LHCN-M2 (cell line): ENCODE measurements at regions not wholly inside any gene's neighbourhood (a gene's known extent, or its start where the extent isn't known, plus 50 kb on each side); places are given as distances from the start of the nearest gene placed in this dataset.

ENCODE experiments used
- DNase-seq: peaks from one replicate; pipeline ENCODE4 v3.0.0-alpha.2; 2012; ENCODE audit warnings: low read depth

DNA sequence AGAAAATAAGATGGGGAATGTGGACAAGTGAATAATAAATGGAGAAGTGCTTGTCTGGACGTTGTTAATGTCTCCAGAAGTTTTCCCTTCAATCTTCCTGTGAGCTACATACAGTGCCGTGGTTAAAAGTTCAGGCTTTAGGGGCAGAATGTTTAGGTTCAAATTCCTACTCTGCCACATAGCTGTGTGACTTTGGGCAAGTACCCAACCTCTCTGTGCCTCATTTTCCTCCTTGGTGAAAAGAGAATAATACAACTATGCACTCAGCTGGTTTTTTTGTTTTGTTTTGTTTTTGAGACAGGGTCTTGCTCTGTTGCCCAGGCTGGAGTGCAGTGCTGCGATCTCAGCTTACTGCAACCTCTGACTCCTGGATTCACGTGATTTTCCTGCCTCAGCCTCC is 143.5 kb downstream of the CHIC2 start:
- DNase-seq = no peak

DNA sequence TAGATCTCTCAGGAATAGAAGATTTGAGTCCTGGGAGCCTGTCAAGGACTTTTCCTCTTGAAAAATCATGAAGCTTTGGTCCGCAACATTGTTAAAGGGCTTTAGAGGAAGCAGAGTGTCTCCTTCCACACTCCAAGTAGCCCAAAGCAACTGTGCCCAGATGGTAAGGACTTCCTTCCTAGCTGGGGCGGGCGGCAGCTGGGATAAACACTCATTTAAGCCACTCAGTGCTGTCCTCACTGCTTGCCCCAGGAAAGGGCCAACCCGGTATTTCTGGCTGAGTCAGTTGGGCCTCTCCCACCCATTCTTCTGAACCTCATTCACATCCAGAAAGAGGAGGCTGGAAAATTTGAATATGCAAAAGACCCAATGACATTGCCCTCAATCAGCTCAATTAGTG is 144.3 kb downstream of the CHIC2 start:
- DNase-seq = no peak

GRCh38 chr4:53919535-53919934 is 144.9 kb downstream of the CHIC2 start:
- DNase-seq = no peak

DNA sequence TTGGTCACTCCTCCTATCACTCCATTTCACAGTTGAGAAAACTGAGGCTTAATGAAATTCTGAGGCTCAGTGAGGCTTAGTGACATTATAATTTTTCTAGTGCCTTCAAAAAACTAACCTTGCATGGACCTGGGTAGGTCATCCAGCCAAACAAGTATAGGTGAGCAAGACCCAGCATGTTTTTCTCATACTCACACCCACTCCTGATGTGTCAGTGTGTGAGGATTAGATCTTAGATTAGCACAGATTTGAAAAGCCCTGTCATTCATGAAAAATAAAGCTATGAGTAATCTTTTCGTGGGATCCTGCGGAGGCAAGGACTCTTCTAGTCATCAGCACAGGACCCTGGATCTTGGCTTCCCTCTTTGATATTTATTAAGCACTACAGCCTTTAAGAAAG is 146.7 kb downstream of the CHIC2 start:
- DNase-seq = no peak

DNA sequence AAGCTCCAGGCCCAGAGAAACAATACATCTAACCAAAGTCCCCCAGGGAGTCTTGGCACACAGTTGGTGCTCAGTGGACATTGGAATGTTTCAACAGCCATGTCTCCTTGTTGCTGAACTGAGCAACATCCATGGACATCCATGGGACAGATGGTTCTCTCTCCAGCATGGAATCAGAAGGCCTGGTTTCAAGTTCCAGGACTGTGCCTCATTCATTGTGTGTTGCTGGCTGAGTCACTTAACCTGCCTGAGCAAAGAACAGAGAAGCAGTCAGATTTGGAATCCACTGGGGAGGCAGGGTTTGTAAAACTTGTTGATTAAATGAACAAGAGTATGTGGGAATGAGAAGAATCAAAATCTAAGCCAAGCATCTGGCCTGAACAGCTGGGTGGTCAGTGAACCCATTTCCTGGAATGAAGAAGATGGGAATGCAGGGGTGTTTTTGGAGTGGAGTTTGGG is 147.9 kb downstream of the CHIC2 start:
- peak; percentile 74 for DNase-seq

DNA sequence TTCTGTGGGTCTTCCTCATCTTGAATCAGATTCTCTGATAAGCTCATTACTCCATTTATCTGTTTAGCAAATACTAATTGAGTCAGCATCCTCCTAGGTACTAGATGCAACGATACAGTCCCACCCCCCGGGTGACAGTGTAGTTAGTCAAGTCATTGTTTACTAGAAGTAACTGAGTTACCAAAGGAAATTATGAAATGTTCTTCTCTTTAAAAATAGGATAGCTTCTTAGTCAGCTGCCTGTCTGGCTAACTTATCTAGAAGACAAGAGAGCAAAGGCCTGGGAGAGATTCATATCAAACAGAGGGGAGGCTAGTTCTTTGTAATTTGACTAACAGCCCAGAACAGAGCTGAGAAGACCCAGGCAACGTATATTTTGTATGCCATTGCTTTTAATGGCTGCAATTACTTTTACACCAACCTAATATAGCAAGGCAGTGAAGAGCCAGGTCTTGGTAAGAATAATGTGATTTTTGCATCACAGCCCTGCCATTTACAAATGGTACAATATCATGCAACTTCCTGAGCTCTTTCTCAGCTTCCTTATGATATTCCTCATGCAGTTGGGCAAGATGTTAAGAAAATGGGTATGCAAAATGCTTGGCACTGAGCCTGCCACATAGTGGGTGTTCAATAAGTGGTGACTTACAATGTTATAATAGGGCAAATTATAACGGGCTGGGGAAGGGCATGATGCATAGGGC is 149.9 kb downstream of the CHIC2 start:
- DNase-seq = peak; percentile 87

DNA sequence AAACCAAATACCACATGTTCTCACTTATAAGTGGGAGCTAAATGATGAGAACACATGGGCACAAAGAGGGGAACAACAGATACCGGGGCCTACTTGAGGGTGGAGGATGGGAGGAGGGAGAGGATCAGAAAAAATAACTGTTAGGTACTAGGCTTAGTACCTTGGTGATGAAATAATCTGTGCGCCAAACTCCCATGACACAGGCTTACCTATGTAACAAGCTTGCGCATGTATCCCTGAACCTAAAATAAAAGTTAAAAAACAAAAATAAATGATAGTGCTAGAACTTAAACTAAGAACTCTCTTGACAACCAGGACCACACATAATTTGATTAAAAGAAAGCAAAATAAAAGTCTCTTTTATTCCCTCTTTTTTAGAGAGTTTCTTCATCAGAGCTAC is 150.6 kb downstream of the CHIC2 start:
- DNase-seq = no peak

DNA sequence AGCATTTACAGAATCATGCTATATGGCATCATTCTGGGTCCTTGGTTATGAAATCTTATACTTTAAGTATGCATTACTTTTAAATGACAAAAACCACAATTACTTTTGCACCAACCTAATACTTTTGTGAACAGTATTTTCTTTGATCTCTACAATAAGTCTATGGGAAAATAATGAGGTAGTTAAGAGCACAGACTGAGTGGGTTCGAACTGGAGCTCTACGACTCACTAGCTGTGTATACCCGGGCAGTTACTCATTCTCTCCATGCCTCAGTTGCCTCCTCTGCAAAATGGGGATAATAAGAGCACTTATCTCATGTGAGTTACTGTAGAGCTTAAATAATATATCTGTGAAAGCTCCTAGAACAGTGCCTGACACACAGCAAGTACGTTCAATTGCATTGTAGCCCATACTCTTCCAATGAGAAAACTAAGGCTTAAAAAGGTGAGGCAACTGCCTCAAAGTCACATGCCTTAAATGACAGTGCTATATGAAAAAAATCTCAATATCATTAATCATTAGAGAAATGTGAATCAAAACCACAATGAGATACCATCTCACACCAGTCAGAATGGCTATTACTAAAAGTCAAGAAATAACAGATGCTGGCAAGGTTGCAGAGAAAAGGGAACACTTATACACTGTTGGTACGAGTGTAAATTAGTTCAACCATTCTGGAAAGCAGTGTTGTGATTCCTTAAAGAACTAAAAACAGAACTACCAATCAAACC is 151.5 kb downstream of the CHIC2 start:
- DNase-seq = no peak

GRCh38 chr4:53908661-53909078 is 155.7 kb downstream of the CHIC2 start:
- DNase-seq = peak; percentile 92

DNA sequence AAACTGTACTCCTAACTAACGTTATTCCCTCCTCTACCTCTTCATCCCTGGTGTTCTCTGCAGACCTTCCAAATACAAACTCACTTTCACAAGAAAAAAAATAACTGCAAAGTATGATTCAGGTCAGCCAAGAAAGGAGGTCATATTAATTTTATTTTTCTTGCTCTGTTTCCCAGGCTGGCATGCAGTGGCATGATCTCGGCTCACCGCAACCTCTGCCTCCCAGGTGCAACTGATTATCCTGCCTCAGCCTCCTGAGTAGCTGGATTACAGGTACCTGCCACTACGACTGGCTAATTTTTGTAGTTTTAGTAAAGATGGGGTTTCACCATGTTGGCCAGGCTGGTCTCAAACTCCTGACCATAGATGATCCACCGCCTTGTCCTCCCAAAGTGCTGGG is 156.6 kb downstream of the CHIC2 start:
- no peak for DNase-seq

- no peak for DNase-seq
Measured at GRCh38 chr4:53906606-53907190, 157.7 kb downstream of the CHIC2 start.

- peak; percentile 68 for DNase-seq
Measured at GRCh38 chr4:53905941-53906377, 158.4 kb downstream of the CHIC2 start.

- no peak for DNase-seq
Measured at GRCh38 chr4:53905276-53905940, 159.0 kb downstream of the CHIC2 start.

DNA sequence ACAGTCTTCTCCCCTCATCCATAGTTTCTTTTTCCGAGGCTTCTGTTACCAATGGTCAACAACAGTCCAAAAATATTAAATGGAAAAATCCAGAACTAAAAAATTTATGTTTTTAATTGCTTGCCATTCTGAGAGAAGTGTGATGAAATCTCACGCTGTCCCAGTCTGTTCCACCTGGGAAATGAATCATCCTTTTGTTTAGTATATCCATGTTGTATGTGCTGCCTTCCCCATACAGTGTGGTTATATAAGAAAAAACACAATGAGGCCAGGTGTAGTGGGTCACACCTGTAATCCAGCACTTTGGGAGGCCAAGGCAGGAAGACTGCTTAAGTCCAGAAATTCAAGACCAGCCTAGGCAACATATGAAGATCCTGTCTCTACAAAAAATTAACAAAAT is 161.6 kb downstream of the CHIC2 start:
- no peak for DNase-seq

GRCh38 chr4:53900271-53900649 is 164.1 kb downstream of the CHIC2 start:
- no peak for DNase-seq

DNA sequence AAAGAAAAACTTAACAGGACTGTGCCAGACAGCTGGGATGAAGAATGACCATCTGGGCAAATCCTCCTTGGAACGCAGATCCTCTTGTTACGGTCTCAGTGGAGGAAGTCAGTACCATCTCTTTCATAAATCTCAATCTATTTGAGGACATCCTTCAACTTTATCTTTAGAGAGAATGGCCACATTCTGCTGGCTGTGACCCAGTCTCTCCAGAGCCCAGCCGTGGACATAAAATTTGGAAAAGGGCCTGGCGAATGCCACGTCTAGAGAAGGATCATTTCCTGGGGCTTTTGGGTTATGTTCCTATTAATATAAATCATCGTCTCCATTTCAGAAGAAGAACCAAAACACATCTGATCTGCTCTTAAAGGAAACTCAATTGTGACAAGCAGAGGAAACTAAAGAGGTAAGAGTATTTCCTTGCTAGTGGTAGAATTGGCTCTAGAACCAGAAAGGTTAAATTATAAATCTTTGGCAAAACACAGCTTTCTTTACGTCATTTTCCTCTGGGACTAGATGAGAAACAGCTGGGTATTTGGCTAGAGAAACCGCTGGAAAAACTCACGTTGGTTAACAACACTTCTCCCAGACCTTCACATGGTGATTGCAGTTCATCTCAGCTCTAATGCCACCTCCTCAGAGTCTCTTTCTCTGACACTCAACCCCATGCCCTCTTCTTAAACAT is 164.7 kb downstream of the CHIC2 start:
- peak; percentile 76 for DNase-seq

DNA sequence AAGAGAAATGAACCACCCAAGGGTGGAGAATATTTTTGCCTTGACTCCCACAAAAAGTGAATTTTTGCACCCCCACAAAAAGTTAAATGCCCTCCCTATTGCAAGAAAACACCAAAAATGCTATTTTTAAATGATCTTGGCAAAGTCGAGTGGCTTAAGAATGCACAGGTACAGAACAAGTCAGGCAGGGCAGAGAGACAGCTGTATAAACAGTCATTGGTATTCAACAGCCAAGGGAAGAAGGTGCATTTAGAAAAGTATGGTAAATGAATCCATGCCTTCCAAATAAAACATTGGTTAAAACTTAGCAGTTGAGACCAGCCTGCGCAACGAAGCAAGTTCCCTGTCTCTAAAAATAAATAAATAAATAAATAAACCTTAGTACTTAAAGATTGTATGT is 169.3 kb downstream of the CHIC2 start:
- DNase-seq = no peak

GRCh38 chr4:53890461-53890860 is 173.9 kb downstream of the CHIC2 start:
- no peak for DNase-seq

GRCh38 chr4:53889326-53890055 is 174.9 kb downstream of the CHIC2 start:
- no peak for DNase-seq

- DNase-seq = no peak
Measured at GRCh38 chr4:53886090-53886489, 178.3 kb downstream of the CHIC2 start.

GRCh38 chr4:53885668-53886067 is 178.7 kb downstream of the CHIC2 start:
- no peak for DNase-seq
